ENCODE measurements at regions not wholly inside any gene's neighbourhood (a gene's known extent, or its start where the extent isn't known, plus 50 kb on each side); places are given as distances from the start of the nearest gene placed in this dataset.

- Histone ChIP-seq H4K20me1 (replicated peaks in 1 of 2; ENCODE audit: control insufficient read depth in 1 of 2, insufficient read depth in 2 of 2, low read length in 2 of 2) (no peaks in the 10 kb centered on the region), H2BK12ac (ENCODE audit: low read depth, low read length) (no peak overlapping the region), H4K5ac (ENCODE audit: insufficient read length, low read depth, low read length) (no peak overlapping the region), H3K4me3 (ENCODE audit: extremely low read depth in 1 of 4, insufficient read depth in 2 of 4, low read depth in 3 of 4, low read length in 4 of 4) (no peak overlapping the region), H2AK5ac (ENCODE audit: low read depth, low read length) (no peak overlapping the region), H3K36me3 (ENCODE audit: control insufficient read depth in 2 of 4, insufficient read depth in 4 of 4, low read length in 3 of 4) (no peaks in the 10 kb centered on the region), H3K23ac (ENCODE audit: insufficient read length) (no peak overlapping the region), H3K79me2 (ENCODE audit: control insufficient read depth in 1 of 2, insufficient read depth in 2 of 2, low read length in 2 of 2) (no peaks in the 10 kb centered on the region), H4K8ac (ENCODE audit: extremely low read depth, insufficient read depth, low read length) (no peak overlapping the region), H4K91ac (replicated peaks; ENCODE audit: insufficient read length, low read length) (no peak overlapping the region), H3K56ac (replicated peaks; ENCODE audit: insufficient read length, low read depth, low read length) (no peak overlapping the region), H3K4me2 (ENCODE audit: insufficient read depth in 1 of 2, low read depth in 2 of 2, low read length in 2 of 2) (no peak overlapping the region), H3K79me1 (ENCODE audit: low read depth, low read length) (no peaks in the 10 kb centered on the region), H3K18ac (ENCODE audit: extremely low read depth, low read length) (no peak overlapping the region), H3K27ac (ENCODE audit: low read depth, low read length) (no peak overlapping the region), H2BK15ac (ENCODE audit: low read length) (no peak overlapping the region), H3K27me3 (replicated peaks in 1 of 4; ENCODE audit: control insufficient read depth in 3 of 4, extremely low read depth in 1 of 4, insufficient read depth in 3 of 4, low read length in 3 of 4) (no peaks in the 10 kb centered on the region), H2BK20ac (ENCODE audit: low read length) (no peak overlapping the region), H3K14ac (ENCODE audit: insufficient read length) (no peak overlapping the region), H3K9me3 (ENCODE audit: insufficient read depth in 2 of 2, low read depth in 1 of 2, low read length in 1 of 2) (no peaks in the 10 kb centered on the region), H2AFZ (ENCODE audit: low read length) (no peak overlapping the region), H3K4me1 (replicated peaks in 1 of 4; ENCODE audit: control insufficient read depth in 3 of 4, insufficient read depth in 4 of 4, low read length in 3 of 4) (peaks cover 0 to 4% (median 0%) of the 10 kb centered on the region in 4 experiments; a peak in 1 of 7 replicates), H2BK120ac (replicated peaks; ENCODE audit: low read depth, low read length) (no peak overlapping the region), H3K23me2 (ENCODE audit: low read depth, low read length) (no peaks in the 10 kb centered on the region), H2BK5ac (ENCODE audit: low read depth, low read length) (no peak overlapping the region), H3K4ac (replicated peaks; ENCODE audit: insufficient read length, low read depth, low read length) (no peak overlapping the region), H3K9ac (replicated peaks in 1 of 4; ENCODE audit: extremely low read depth in 1 of 4, low read depth in 3 of 4, low read length in 3 of 4) (no peak overlapping the region)
- DNase-seq (ENCODE audit: low read depth in 1 of 2, low spot score in 2 of 2) = no peak
- no peak for FAIRE-seq
- 89% methylated on average over 1 of the region's 1 CpG; no CpG with 5 or more reads in 1 of the 2 experiments for WGBS, 2 experiments (ENCODE audit: extremely low coverage in 1 of 2, insufficient coverage in 1 of 2, insufficient read length in 1 of 2, insufficient replicate concordance in 2 of 2, low coverage in 1 of 2, low lambda C conversion rate in 2 of 2, missing lambda C conversion rate in 1 of 2)
- ChIA-PET POLR2A (ENCODE audit: partially characterized antibody) (no interaction called here), CTCF (ENCODE audit: partially characterized antibody) (no interaction called here)
- no peak for TF ChIP-seq NANOG (IDR thresholded peaks at IDR 0.05; ENCODE audit: insufficient read depth, low read depth, low read length, poor library complexity, severe bottlenecking)
- TF ChIP-seq SP1 (IDR thresholded peaks at IDR 0.05; ENCODE audit: low read depth, low read length) = no peak
- TF ChIP-seq CHD2 (IDR thresholded peaks at IDR 0.05; ENCODE audit: low read length) = no peak
- TF ChIP-seq CBX5 (IDR thresholded peaks at IDR 0.05; ENCODE audit: low read depth, low read length) = no peak
- no peak for TF ChIP-seq TAF7 (optimal IDR thresholded peaks at IDR 0.05; ENCODE audit: borderline replicate concordance, low read depth, low read length)
- TF ChIP-seq EZH2 (IDR thresholded peaks at IDR 0.05; ENCODE audit: low read depth, low read length, severe bottlenecking) = no peak
- no peak for TF ChIP-seq POLR2AphosphoS5 (IDR thresholded peaks at IDR 0.05; ENCODE audit: low read depth, low read length)
- TF ChIP-seq KDM4A (IDR thresholded peaks at IDR 0.05; ENCODE audit: low read depth, low read length, severe bottlenecking) = no peak
- TF ChIP-seq ATF3 (IDR thresholded peaks at IDR 0.05; ENCODE audit: insufficient read depth, low read depth, low read length) = no peak
- TF ChIP-seq TCF12 (IDR thresholded peaks at IDR 0.05; ENCODE audit: low read depth, low read length) = no peak
- no peak for TF ChIP-seq SRF (IDR thresholded peaks at IDR 0.05; ENCODE audit: low read depth, low read length)
- TF ChIP-seq SIN3A (conservative IDR thresholded peaks at IDR 0.05 in 1 of 2, IDR thresholded peaks at IDR 0.05 in 1 of 2; ENCODE audit: low read depth in 1 of 2, low read length in 2 of 2) = no peak
- no peak for TF ChIP-seq RFX5 (IDR thresholded peaks at IDR 0.05; ENCODE audit: borderline replicate concordance, low read depth, low read length)
- TF ChIP-seq BACH1 (IDR thresholded peaks at IDR 0.05; ENCODE audit: low read length) = no peak
- no peak for TF ChIP-seq POU5F1 (IDR thresholded peaks at IDR 0.05; ENCODE audit: low read depth, low read length)
- no peak for TF ChIP-seq EGR1 (IDR thresholded peaks at IDR 0.05; ENCODE audit: borderline replicate concordance, low read depth, low read length)
Measured at GRCh38 chr6:103409475-103409874, 1450.2 kb downstream of the HACE1 start.

Data from H1 (cell line).